HCT116 (cell line): ENCODE measurements at regions not wholly inside any gene's neighbourhood (a gene's known extent, or its start where the extent isn't known, plus 50 kb on each side); places are given as distances from the start of the nearest gene placed in this dataset.
"Not testable (repeated sequence)": the region's sequence is repeated elsewhere in the genome, so short reads cannot be mapped to it uniquely, and the experiment has no call there.

Source experiments
- ATAC-seq: fragments of 200-7000 bp; cut with Tn5 transposase; 2 replicates; pipeline ENCODE4 v1.9.1; 2020; ENCODE audit warnings: mild to moderate bottlenecking, moderate library complexity
- BruUV-seq: library from RNA; stranded (reverse); fragments of 400-500 nt; replicated peaks from 2 replicates; lab custom pipeline; 2021; lab: Mats Ljungman, UMichigan
- CTCF ChIA-PET: fragments of 300-600 bp; sonication (Branson Sonifier 250); formaldehyde crosslinking; loops from one replicate; lab custom pipeline; 2021; ENCODE audit warnings: antibody characterized with exemption; lab: Charles Lee
- POLR2A ChIA-PET: fragments of 300-600, 350-600 bp; sonication (Branson Sonifier 250); formaldehyde crosslinking; loops from one replicate; lab custom pipeline; 2021; ENCODE audit warnings: antibody characterized with exemption; lab: Charles Lee
- RAD21 ChIA-PET, 2 experiments: fragments of 300-600 bp; sonication (Branson Sonifier 250); formaldehyde crosslinking; loops; one replicate each; lab custom pipeline; 2023; ENCODE audit warnings: low total read pairs in 2 of 2; ENCODE audit not compliant: uncharacterized antibody in 2 of 2, unreplicated experiment in 2 of 2, low non-redundant PET in 1 of 2; lab: Charles Lee
- DNase-seq: peaks from one replicate; pipeline ENCODE4 v3.0.0-alpha.2; 2010; ENCODE audit warnings: low read depth, low spot score
- H2AFZ ChIP-seq: fragments of 200-600 bp; shearing (Covaris generic), sonication (generic); 2 replicates; pipeline ENCODE4 v1.6.1; 2017; ENCODE audit warnings: low read depth, mixed run types, mixed read lengths, antibody characterized with exemption, low read length; ENCODE audit not compliant: poor library complexity, severe bottlenecking
- H3K27ac ChIP-seq: 2 replicates; pipeline ENCODE4 v1.5.1; 2012; ENCODE audit warnings: low read depth, low read length
- H3K27me3 ChIP-seq: fragments of 200-600 bp; sonication (generic); 2 replicates; pipeline ENCODE4 v1.6.1; 2016; ENCODE audit warnings: mixed run types, low read length, mixed read lengths; ENCODE audit not compliant: insufficient read depth
- H3K36me3 ChIP-seq, 2 experiments: fragments of 200-500 bp in 1 of 2; fragments of 200-600 bp in 1 of 2; sonication (Bioruptor generic) in 1 of 2; sonication (generic) in 1 of 2; 2 replicates each; pipeline versions ENCODE4 v1.5.1 to v1.6.1; 2014 to 2016; ENCODE audit warnings: low read length in 2 of 2, inconsistent platforms in 1 of 2, mixed read lengths in 1 of 2, mixed run types in 1 of 2; ENCODE audit not compliant: insufficient read depth in 2 of 2, control insufficient read depth in 1 of 2
- H3K4me1 ChIP-seq, 2 experiments: fragments of 200-600 bp in 1 of 2; sonication (generic) in 1 of 2; 2 replicates each; pipeline versions ENCODE4 v1.5.1 to v1.6.1; 2012 to 2017; ENCODE audit warnings: low read length in 2 of 2, inconsistent platforms in 1 of 2, mild to moderate bottlenecking in 1 of 2, mixed read lengths in 1 of 2, mixed run types in 1 of 2, moderate library complexity in 1 of 2; ENCODE audit not compliant: insufficient read depth in 2 of 2, control insufficient read depth in 1 of 2
- H3K4me2 ChIP-seq: fragments of 200-600 bp; sonication (generic); 2 replicates; pipeline ENCODE4 v1.6.1; 2017; ENCODE audit warnings: mixed run types, low read length, mixed read lengths
- H3K4me3 ChIP-seq, 2 experiments: fragments of 200-600 bp in 1 of 2; sonication (generic) in 1 of 2; replicated peaks in 1 of 2; 2 replicates each; pipeline ENCODE4 v1.5.1; 2011 to 2016; ENCODE audit warnings: low read length in 2 of 2, control low read depth in 1 of 2, low read depth in 1 of 2, mild to moderate bottlenecking in 1 of 2, mixed read lengths in 1 of 2, mixed run types in 1 of 2
- H3K79me2 ChIP-seq: fragments of 200-600 bp; sonication (generic); 2 replicates; pipeline ENCODE4 v1.6.1; 2017; ENCODE audit warnings: mild to moderate bottlenecking, mixed run types, low read length, moderate library complexity, mixed read lengths; ENCODE audit not compliant: insufficient read depth
- H3K9ac ChIP-seq: fragments of 200-600 bp; sonication (generic); 2 replicates; pipeline ENCODE4 v1.6.1; 2016; ENCODE audit warnings: low read length, mixed read lengths
- H3K9me2 ChIP-seq: fragments of 200-600 bp; sonication (generic), shearing (Covaris generic); 2 replicates; pipeline ENCODE4 v1.6.1; 2017; ENCODE audit warnings: mixed run types, mild to moderate bottlenecking, moderate library complexity; ENCODE audit not compliant: insufficient read depth
- H3K9me3 ChIP-seq, 2 experiments: fragments of 200-500 bp in 1 of 2; fragments of 200-600 bp in 1 of 2; sonication (Bioruptor generic) in 1 of 2; sonication (generic) in 1 of 2; 2 replicates each; pipeline ENCODE4 v1.6.1; 2014 to 2017; ENCODE audit warnings: low read length in 2 of 2, mixed read lengths in 2 of 2, inconsistent platforms in 1 of 2, low read depth in 1 of 2, mild to moderate bottlenecking in 1 of 2, mixed run types in 1 of 2, moderate library complexity in 1 of 2; ENCODE audit not compliant: control insufficient read depth in 1 of 2, insufficient read depth in 1 of 2
- H4K20me1 ChIP-seq: fragments of 200-600 bp; sonication (generic), shearing (Covaris generic); 2 replicates; pipeline ENCODE4 v1.6.1; 2017; ENCODE audit warnings: mixed run types, mild to moderate bottlenecking, moderate library complexity; ENCODE audit not compliant: insufficient read depth
- ELF1 ChIP-seq: IDR thresholded peaks from 2 replicates; pipeline ENCODE4 v1.6.1; 2012; ENCODE audit warnings: low read depth, borderline replicate concordance
- EZH2phosphoT487 ChIP-seq: fragments of 200-600 bp; IDR thresholded peaks from 2 replicates; pipeline ENCODE4 v1.6.1; 2018; ENCODE audit warnings: antibody characterized with exemption, borderline replicate concordance
- FOSL1 ChIP-seq: IDR thresholded peaks from 2 replicates; pipeline ENCODE4 v1.6.1; 2012; ENCODE audit warnings: low read depth
- POLR2A ChIP-seq: IDR thresholded peaks from 2 replicates; pipeline ENCODE4 v1.7.0; 2011; ENCODE audit warnings: borderline replicate concordance; ENCODE audit not compliant: insufficient read depth, insufficient read length; ENCODE audit errors: extremely low read depth
- ZNF274 ChIP-seq: fragments of 200-500 bp; sonication (Bioruptor generic); IDR thresholded peaks from 2 replicates; pipeline ENCODE4 v1.6.1; 2014; ENCODE audit warnings: mild to moderate bottlenecking, low read depth, low read length, inconsistent platforms
- intact Hi-C: fragments of 100-400 bp; cut with micrococcal nuclease; formaldehyde crosslinking; loops from 2 replicates; pipeline ENCODE4 v1.10.0; 2022
- TF ChIP-seq, protein P1 (sequence below), 3 experiments: fragments of 200-600 bp in 1 of 3; sonication (generic) in 1 of 3; IDR thresholded peaks in 2 of 3; conservative IDR thresholded peaks in 1 of 3; 2 replicates each; pipeline ENCODE4 v1.5.1; 2012 to 2017; ENCODE audit warnings: low read depth in 2 of 3, low read length in 2 of 3, antibody characterized with exemption in 1 of 3, borderline replicate concordance in 1 of 3, control low read depth in 1 of 3, mild to moderate bottlenecking in 1 of 3, mixed read lengths in 1 of 3, mixed run types in 1 of 3, moderate library complexity in 1 of 3; ENCODE audit not compliant: insufficient read depth in 1 of 3
- TF ChIP-seq, protein P2 (sequence below): IDR thresholded peaks from 2 replicates; pipeline ENCODE4 v1.6.1; 2011; ENCODE audit warnings: mild to moderate bottlenecking, low read length, moderate library complexity; ENCODE audit not compliant: insufficient replicate concordance; ENCODE audit errors: extremely low read depth

DNA sequence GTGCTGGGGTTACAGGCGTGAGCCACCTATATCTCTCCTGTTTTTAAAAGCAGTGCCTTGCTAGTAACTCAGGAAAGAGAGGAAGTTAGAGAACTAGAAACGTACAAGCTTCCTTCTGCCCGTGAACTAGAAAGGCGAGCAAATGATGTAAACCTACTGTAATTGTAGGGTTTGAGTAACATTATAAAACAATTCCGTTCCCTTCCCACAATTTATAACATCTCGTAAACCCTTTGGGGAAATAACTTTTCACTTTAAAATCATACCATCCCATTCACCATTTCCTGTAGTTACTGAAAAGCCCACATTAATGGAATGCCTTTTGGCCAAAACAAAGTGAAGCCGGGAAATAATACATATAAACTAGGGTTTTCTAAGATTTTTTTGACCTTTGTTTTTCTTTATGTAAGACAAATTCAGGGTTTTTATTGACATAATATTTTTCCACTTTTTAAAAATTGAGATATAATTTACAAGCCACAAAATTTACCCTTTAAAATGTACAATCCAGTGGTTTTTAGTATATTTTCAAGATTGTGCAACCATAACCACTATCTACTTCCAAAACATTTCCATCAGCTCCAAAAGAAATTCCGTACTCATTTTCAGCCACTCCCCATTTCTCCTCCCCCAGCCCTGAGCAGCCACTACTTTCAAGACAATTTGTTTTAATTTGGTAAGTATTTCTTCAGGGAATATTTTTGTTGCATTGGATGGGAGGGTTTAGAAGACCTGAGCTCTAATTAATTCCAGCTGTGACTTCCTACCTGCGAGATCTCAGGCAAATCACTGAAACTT lies 175.1 kb upstream of the PDE10A start:
- ChIA-PET RAD21 (no interaction called here), POLR2A (no interaction called here)
- TF ChIP-seq EZH2phosphoT487: no peak
- TF ChIP-seq POLR2A: no peak
- TF ChIP-seq, protein P1, sequence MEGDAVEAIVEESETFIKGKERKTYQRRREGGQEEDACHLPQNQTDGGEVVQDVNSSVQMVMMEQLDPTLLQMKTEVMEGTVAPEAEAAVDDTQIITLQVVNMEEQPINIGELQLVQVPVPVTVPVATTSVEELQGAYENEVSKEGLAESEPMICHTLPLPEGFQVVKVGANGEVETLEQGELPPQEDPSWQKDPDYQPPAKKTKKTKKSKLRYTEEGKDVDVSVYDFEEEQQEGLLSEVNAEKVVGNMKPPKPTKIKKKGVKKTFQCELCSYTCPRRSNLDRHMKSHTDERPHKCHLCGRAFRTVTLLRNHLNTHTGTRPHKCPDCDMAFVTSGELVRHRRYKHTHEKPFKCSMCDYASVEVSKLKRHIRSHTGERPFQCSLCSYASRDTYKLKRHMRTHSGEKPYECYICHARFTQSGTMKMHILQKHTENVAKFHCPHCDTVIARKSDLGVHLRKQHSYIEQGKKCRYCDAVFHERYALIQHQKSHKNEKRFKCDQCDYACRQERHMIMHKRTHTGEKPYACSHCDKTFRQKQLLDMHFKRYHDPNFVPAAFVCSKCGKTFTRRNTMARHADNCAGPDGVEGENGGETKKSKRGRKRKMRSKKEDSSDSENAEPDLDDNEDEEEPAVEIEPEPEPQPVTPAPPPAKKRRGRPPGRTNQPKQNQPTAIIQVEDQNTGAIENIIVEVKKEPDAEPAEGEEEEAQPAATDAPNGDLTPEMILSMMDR (IDR thresholded peaks at IDR 0.05 in 2 of 3, conservative IDR thresholded peaks at IDR 0.05 in 1 of 3; ENCODE audit: borderline replicate concordance in 1 of 3, insufficient read depth in 1 of 3, low read depth in 2 of 3, low read length in 2 of 3): no peak
- TF ChIP-seq ELF1: no peak
- TF ChIP-seq ZNF274: no peak
- TF ChIP-seq, protein P2, sequence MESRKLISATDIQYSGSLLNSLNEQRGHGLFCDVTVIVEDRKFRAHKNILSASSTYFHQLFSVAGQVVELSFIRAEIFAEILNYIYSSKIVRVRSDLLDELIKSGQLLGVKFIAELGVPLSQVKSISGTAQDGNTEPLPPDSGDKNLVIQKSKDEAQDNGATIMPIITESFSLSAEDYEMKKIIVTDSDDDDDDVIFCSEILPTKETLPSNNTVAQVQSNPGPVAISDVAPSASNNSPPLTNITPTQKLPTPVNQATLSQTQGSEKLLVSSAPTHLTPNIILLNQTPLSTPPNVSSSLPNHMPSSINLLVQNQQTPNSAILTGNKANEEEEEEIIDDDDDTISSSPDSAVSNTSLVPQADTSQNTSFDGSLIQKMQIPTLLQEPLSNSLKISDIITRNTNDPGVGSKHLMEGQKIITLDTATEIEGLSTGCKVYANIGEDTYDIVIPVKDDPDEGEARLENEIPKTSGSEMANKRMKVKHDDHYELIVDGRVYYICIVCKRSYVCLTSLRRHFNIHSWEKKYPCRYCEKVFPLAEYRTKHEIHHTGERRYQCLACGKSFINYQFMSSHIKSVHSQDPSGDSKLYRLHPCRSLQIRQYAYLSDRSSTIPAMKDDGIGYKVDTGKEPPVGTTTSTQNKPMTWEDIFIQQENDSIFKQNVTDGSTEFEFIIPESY: no peak
- no peak for TF ChIP-seq FOSL1

DNA sequence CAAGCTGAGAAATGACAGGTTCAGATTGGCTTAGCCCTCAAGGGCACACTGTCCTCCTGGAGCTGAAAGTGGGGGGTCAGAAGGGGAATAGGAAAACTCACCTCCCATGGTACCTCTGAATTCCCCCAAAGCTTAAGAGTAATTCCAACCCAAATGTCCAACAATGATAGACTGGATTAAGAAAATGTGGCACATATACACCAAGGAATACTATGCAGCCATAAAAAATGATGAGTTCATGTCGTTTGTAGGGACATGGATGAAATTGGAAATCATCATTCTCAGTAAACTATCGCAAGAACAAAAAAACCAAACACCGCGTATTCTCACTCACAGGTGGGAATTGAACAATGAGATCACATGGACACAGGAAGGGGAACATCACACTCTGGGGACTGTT lies 173.6 kb upstream of the PDE10A start:
- DNase-seq, H3K27me3 ChIP-seq, H3K4me1 ChIP-seq, H3K79me2 ChIP-seq, H2AFZ ChIP-seq, CTCF ChIA-PET, H3K9ac ChIP-seq, H3K27ac ChIP-seq, H3K9me3 ChIP-seq, H3K9me2 ChIP-seq, H3K4me3 ChIP-seq, intact Hi-C loops, POLR2A ChIA-PET, H4K20me1 ChIP-seq, H3K4me2 ChIP-seq, H3K36me3 ChIP-seq, BruUV-seq, ATAC-seq, RAD21 ChIA-PET: not testable (repeated sequence)

More for the DNA sequence above, 175.1 kb upstream of the PDE10A start:
- Histone ChIP-seq H3K4me2 (no peak overlapping the region), H3K9me3 (no peaks in the 10 kb centered on the region), H3K9me2 (no peaks in the 10 kb centered on the region), H4K20me1 (no peaks in the 10 kb centered on the region), H3K4me3 (no peak overlapping the region), H3K36me3 (no peaks in the 10 kb centered on the region), H3K27ac (no peak overlapping the region), H2AFZ (no peak overlapping the region), H3K27me3 (no peaks in the 10 kb centered on the region), H3K4me1 (no peaks in the 10 kb centered on the region), H3K79me2 (no peaks in the 10 kb centered on the region), H3K9ac (no peak overlapping the region)
- intact Hi-C loops: no loop called here
- CTCF ChIA-PET: no interaction called here
- ATAC-seq (no peak), DNase-seq (no peak)
- no TSS peak for BruUV-seq
